ENCODE measurements at regions not wholly inside any gene's neighbourhood (a gene's known extent, or its start where the extent isn't known, plus 50 kb on each side); places are given as distances from the start of the nearest gene placed in this dataset.
"Not testable (repeated sequence)": the region's sequence is repeated elsewhere in the genome, so short reads cannot be mapped to it uniquely, and the experiment has no call there.

GRCh38 chr2:111355022-111355817 is 234.5 kb downstream of the BCL2L11 start:
- H3K27ac Mint-ChIP-seq (ENCODE audit: unreplicated experiment); CTCF ChIA-PET; DNase-seq: not testable (repeated sequence)

GRCh38 chr2:111355823-111356511 is 235.3 kb downstream of the BCL2L11 start:
- DNase-seq; CTCF ChIA-PET; H3K4me1 Mint-ChIP-seq (ENCODE audit: low read depth, unreplicated experiment); H3K9me3 Mint-ChIP-seq (ENCODE audit: low read depth, unreplicated experiment); H3K36me3 Mint-ChIP-seq (ENCODE audit: insufficient read depth, unreplicated experiment); H3K27ac Mint-ChIP-seq (ENCODE audit: unreplicated experiment); intact Hi-C loops (cut with micrococcal nuclease; ENCODE audit: unreplicated experiment); BruUV-seq (replicated peaks); H3K4me3 Mint-ChIP-seq (ENCODE audit: low read depth, unreplicated experiment); H3K27me3 Mint-ChIP-seq (ENCODE audit: unreplicated experiment): not testable (repeated sequence)

More at GRCh38 chr2:111355022-111355817, 234.5 kb downstream of the BCL2L11 start:
- H3K4me1 Mint-ChIP-seq (ENCODE audit: low read depth, unreplicated experiment); H3K4me3 Mint-ChIP-seq (ENCODE audit: low read depth, unreplicated experiment); H3K36me3 Mint-ChIP-seq (ENCODE audit: insufficient read depth, unreplicated experiment); H3K9me3 Mint-ChIP-seq (ENCODE audit: low read depth, unreplicated experiment); intact Hi-C loops (cut with micrococcal nuclease; ENCODE audit: unreplicated experiment); H3K27me3 Mint-ChIP-seq (ENCODE audit: unreplicated experiment); BruUV-seq (replicated peaks): not testable (repeated sequence)

- H3K27me3 Mint-ChIP-seq (ENCODE audit: unreplicated experiment); H3K9me3 Mint-ChIP-seq (ENCODE audit: low read depth, unreplicated experiment); H3K36me3 Mint-ChIP-seq (ENCODE audit: insufficient read depth, unreplicated experiment); BruUV-seq (replicated peaks); H3K4me3 Mint-ChIP-seq (ENCODE audit: low read depth, unreplicated experiment); H3K4me1 Mint-ChIP-seq (ENCODE audit: low read depth, unreplicated experiment); H3K27ac Mint-ChIP-seq (ENCODE audit: unreplicated experiment); intact Hi-C loops (cut with micrococcal nuclease; ENCODE audit: unreplicated experiment); CTCF ChIA-PET: not testable (repeated sequence)
- DNase-seq: peak; percentile 88
Observed at GRCh38 chr2:111356512-111357031, 235.9 kb downstream of the BCL2L11 start.

GRCh38 chr2:111365986-111366640 is 245.4 kb downstream of the BCL2L11 start:
- CTCF ChIA-PET; H3K9me3 Mint-ChIP-seq (ENCODE audit: low read depth, unreplicated experiment); intact Hi-C loops (cut with micrococcal nuclease; ENCODE audit: unreplicated experiment); H3K27me3 Mint-ChIP-seq (ENCODE audit: unreplicated experiment); BruUV-seq (replicated peaks); H3K4me3 Mint-ChIP-seq (ENCODE audit: low read depth, unreplicated experiment); H3K4me1 Mint-ChIP-seq (ENCODE audit: low read depth, unreplicated experiment); DNase-seq; H3K36me3 Mint-ChIP-seq (ENCODE audit: insufficient read depth, unreplicated experiment); H3K27ac Mint-ChIP-seq (ENCODE audit: unreplicated experiment): not testable (repeated sequence)

GRCh38 chr2:111366641-111367029 is 245.9 kb downstream of the BCL2L11 start:
- H3K4me3 Mint-ChIP-seq (ENCODE audit: low read depth, unreplicated experiment); intact Hi-C loops (cut with micrococcal nuclease; ENCODE audit: unreplicated experiment); DNase-seq; H3K27me3 Mint-ChIP-seq (ENCODE audit: unreplicated experiment); H3K27ac Mint-ChIP-seq (ENCODE audit: unreplicated experiment); H3K4me1 Mint-ChIP-seq (ENCODE audit: low read depth, unreplicated experiment); CTCF ChIA-PET; H3K9me3 Mint-ChIP-seq (ENCODE audit: low read depth, unreplicated experiment); H3K36me3 Mint-ChIP-seq (ENCODE audit: insufficient read depth, unreplicated experiment); BruUV-seq (replicated peaks): not testable (repeated sequence)

GRCh38 chr2:111367080-111367479 is 246.4 kb downstream of the BCL2L11 start:
- H3K27ac Mint-ChIP-seq (ENCODE audit: unreplicated experiment); H3K4me3 Mint-ChIP-seq (ENCODE audit: low read depth, unreplicated experiment); H3K9me3 Mint-ChIP-seq (ENCODE audit: low read depth, unreplicated experiment); H3K4me1 Mint-ChIP-seq (ENCODE audit: low read depth, unreplicated experiment); DNase-seq; H3K36me3 Mint-ChIP-seq (ENCODE audit: insufficient read depth, unreplicated experiment); H3K27me3 Mint-ChIP-seq (ENCODE audit: unreplicated experiment); intact Hi-C loops (cut with micrococcal nuclease; ENCODE audit: unreplicated experiment); CTCF ChIA-PET: not testable (repeated sequence)
- TSS peak; percentile 15 for BruUV-seq (replicated peaks)

- H3K27ac Mint-ChIP-seq (ENCODE audit: unreplicated experiment); DNase-seq; CTCF ChIA-PET; H3K9me3 Mint-ChIP-seq (ENCODE audit: low read depth, unreplicated experiment); H3K27me3 Mint-ChIP-seq (ENCODE audit: unreplicated experiment); H3K36me3 Mint-ChIP-seq (ENCODE audit: insufficient read depth, unreplicated experiment); H3K4me1 Mint-ChIP-seq (ENCODE audit: low read depth, unreplicated experiment); intact Hi-C loops (cut with micrococcal nuclease; ENCODE audit: unreplicated experiment); H3K4me3 Mint-ChIP-seq (ENCODE audit: low read depth, unreplicated experiment); BruUV-seq (replicated peaks): not testable (repeated sequence)
Observed at GRCh38 chr2:111367871-111368270, 247.2 kb downstream of the BCL2L11 start.

GRCh38 chr2:111368288-111368687 is 247.6 kb downstream of the BCL2L11 start:
- H3K9me3 Mint-ChIP-seq (ENCODE audit: low read depth, unreplicated experiment); CTCF ChIA-PET; H3K36me3 Mint-ChIP-seq (ENCODE audit: insufficient read depth, unreplicated experiment); DNase-seq; H3K4me3 Mint-ChIP-seq (ENCODE audit: low read depth, unreplicated experiment); BruUV-seq (replicated peaks); intact Hi-C loops (cut with micrococcal nuclease; ENCODE audit: unreplicated experiment); H3K27ac Mint-ChIP-seq (ENCODE audit: unreplicated experiment); H3K4me1 Mint-ChIP-seq (ENCODE audit: low read depth, unreplicated experiment); H3K27me3 Mint-ChIP-seq (ENCODE audit: unreplicated experiment): not testable (repeated sequence)

GRCh38 chr2:111373060-111373459 is 252.3 kb downstream of the BCL2L11 start:
- H3K27ac Mint-ChIP-seq (ENCODE audit: unreplicated experiment); H3K4me1 Mint-ChIP-seq (ENCODE audit: low read depth, unreplicated experiment); CTCF ChIA-PET; H3K9me3 Mint-ChIP-seq (ENCODE audit: low read depth, unreplicated experiment); H3K36me3 Mint-ChIP-seq (ENCODE audit: insufficient read depth, unreplicated experiment); BruUV-seq (replicated peaks); H3K4me3 Mint-ChIP-seq (ENCODE audit: low read depth, unreplicated experiment); intact Hi-C loops (cut with micrococcal nuclease; ENCODE audit: unreplicated experiment); DNase-seq; H3K27me3 Mint-ChIP-seq (ENCODE audit: unreplicated experiment): not testable (repeated sequence)

GRCh38 chr2:111373989-111374388 is 253.3 kb downstream of the BCL2L11 start:
- BruUV-seq (replicated peaks); H3K4me3 Mint-ChIP-seq (ENCODE audit: low read depth, unreplicated experiment); H3K4me1 Mint-ChIP-seq (ENCODE audit: low read depth, unreplicated experiment); H3K27me3 Mint-ChIP-seq (ENCODE audit: unreplicated experiment); H3K9me3 Mint-ChIP-seq (ENCODE audit: low read depth, unreplicated experiment); H3K36me3 Mint-ChIP-seq (ENCODE audit: insufficient read depth, unreplicated experiment); H3K27ac Mint-ChIP-seq (ENCODE audit: unreplicated experiment); DNase-seq; CTCF ChIA-PET; intact Hi-C loops (cut with micrococcal nuclease; ENCODE audit: unreplicated experiment): not testable (repeated sequence)
